SK-N-SH (cell line): ENCODE measurements at regions not wholly inside any gene's neighbourhood (a gene's known extent, or its start where the extent isn't known, plus 50 kb on each side); places are given as distances from the start of the nearest gene placed in this dataset.

Experiments
- CHD2 ChIP-seq: fragments of 150-350 bp; IDR thresholded peaks from 2 replicates; pipeline ENCODE4 v1.6.1; 2018; ENCODE audit warnings: low read length; ENCODE audit not compliant: partially characterized antibody
- JUND ChIP-seq: IDR thresholded peaks from 2 replicates; pipeline ENCODE4 v1.4.0; 2012
- RAD21 ChIP-seq: IDR thresholded peaks from 2 replicates; pipeline ENCODE4 v1.6.1; 2012; ENCODE audit warnings: mild to moderate bottlenecking, low read length
- RCOR1 ChIP-seq: fragments of 150-350 bp; IDR thresholded peaks from 2 replicates; pipeline ENCODE4 v1.6.1; 2017; ENCODE audit warnings: antibody characterized with exemption, low read length
- SMC3 ChIP-seq: IDR thresholded peaks from 2 replicates; pipeline ENCODE4 v1.6.1; 2012; ENCODE audit warnings: low read depth, low read length, improper control_type of control experiment
- TCF12 ChIP-seq: IDR thresholded peaks from 2 replicates; pipeline ENCODE4 v1.4.0; 2012
- YY1 ChIP-seq: IDR thresholded peaks from 2 replicates; pipeline ENCODE4 v1.4.0; 2012; ENCODE audit warnings: low read depth, mild to moderate bottlenecking
- TF ChIP-seq, protein P1 (sequence below): fragments of 200-600 bp; sonication (generic); IDR thresholded peaks from 2 replicates; pipeline ENCODE4 v1.6.1; 2017; ENCODE audit warnings: antibody characterized with exemption, mild to moderate bottlenecking, moderate library complexity
- TF ChIP-seq, protein P2 (sequence below): IDR thresholded peaks from 2 replicates; pipeline ENCODE4 v1.4.0; 2012; ENCODE audit warnings: low read depth, borderline replicate concordance

DNA sequence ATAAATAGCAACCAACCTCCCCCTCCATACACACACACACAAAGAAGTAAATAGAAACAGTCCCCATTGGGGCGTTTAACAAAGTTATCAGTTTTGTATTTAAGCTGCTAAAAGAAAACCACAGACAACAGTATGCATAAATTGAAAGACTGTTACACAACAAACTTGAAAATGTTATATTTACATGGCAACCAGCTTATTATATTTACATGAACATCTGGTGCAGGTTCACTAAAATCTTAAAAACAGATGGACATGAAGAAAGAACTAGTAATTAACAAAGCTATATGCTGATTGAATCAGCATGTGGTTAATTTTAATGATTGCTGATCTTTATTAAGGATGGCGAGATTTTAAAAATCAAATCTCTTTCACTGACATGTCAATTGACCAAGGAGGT lies 384.7 kb downstream of the LRRIQ3 start:
- TF ChIP-seq YY1 (no peak), TCF12 (no peak), SMC3 (no peak), CHD2 (no peak), JUND (no peak), RCOR1 (no peak), RAD21 (no peak)
- TF ChIP-seq, protein P1, sequence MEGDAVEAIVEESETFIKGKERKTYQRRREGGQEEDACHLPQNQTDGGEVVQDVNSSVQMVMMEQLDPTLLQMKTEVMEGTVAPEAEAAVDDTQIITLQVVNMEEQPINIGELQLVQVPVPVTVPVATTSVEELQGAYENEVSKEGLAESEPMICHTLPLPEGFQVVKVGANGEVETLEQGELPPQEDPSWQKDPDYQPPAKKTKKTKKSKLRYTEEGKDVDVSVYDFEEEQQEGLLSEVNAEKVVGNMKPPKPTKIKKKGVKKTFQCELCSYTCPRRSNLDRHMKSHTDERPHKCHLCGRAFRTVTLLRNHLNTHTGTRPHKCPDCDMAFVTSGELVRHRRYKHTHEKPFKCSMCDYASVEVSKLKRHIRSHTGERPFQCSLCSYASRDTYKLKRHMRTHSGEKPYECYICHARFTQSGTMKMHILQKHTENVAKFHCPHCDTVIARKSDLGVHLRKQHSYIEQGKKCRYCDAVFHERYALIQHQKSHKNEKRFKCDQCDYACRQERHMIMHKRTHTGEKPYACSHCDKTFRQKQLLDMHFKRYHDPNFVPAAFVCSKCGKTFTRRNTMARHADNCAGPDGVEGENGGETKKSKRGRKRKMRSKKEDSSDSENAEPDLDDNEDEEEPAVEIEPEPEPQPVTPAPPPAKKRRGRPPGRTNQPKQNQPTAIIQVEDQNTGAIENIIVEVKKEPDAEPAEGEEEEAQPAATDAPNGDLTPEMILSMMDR, result no peak
- TF ChIP-seq, protein P2, sequence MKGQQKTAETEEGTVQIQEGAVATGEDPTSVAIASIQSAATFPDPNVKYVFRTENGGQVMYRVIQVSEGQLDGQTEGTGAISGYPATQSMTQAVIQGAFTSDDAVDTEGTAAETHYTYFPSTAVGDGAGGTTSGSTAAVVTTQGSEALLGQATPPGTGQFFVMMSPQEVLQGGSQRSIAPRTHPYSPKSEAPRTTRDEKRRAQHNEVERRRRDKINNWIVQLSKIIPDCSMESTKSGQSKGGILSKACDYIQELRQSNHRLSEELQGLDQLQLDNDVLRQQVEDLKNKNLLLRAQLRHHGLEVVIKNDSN, result no peak
